Astrocyte (in vitro differentiated cells and primary cell): ENCODE measurements at regions not wholly inside any gene's neighbourhood (a gene's known extent, or its start where the extent isn't known, plus 50 kb on each side); places are given as distances from the start of the nearest gene placed in this dataset.
"Not testable (repeated sequence)": the region's sequence is repeated elsewhere in the genome, so short reads cannot be mapped to it uniquely, and the experiment has no call there.

ENCODE experiments used
- CTCF ChIP-seq: IDR thresholded peaks from 2 replicates; pipeline ENCODE4 v1.5.1; 2011; ENCODE audit warnings: low read depth, mild to moderate bottlenecking, inconsistent platforms, low read length, moderate library complexity; ENCODE audit not compliant: insufficient read depth
- EZH2 ChIP-seq: IDR thresholded peaks from 2 replicates; pipeline ENCODE4 v1.6.1; 2012; ENCODE audit warnings: mild to moderate bottlenecking, low read length, inconsistent platforms; ENCODE audit not compliant: insufficient read depth

DNA sequence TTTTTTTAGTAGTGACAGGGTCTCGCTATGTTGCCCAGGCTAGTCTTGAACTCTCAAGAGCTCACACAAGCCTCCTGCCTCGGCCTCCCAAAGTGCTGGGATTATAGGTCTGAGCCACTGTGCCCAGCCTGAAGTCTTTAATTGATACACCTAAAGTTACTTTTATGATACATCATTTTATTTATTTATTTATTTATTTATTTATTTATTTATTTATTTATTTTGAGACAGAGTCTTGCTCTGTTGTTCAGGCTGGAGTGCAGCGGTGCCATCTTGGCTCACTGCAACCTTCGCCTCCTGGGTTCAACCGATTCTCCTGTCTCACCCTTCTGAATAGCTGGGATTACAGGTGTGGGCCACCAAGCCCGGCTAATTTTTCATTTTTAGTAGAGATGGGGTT is 202.3 kb downstream of the CDRT15L2 start:
- not testable (repeated sequence) for TF ChIP-seq CTCF, EZH2
